HEK293 (cell line): ENCODE measurements at regions not wholly inside any gene's neighbourhood (a gene's known extent, or its start where the extent isn't known, plus 50 kb on each side); places are given as distances from the start of the nearest gene placed in this dataset.

Experiments used
- FEZF1 ChIP-seq: fragments of 450-650 bp; formaldehyde crosslinking; IDR thresholded peaks from 2 replicates; pipeline ENCODE4 v1.5.1; 2016; ENCODE audit warnings: missing biosample characterization, missing genetic modification characterization
- GLI2 ChIP-seq: fragments of 450-650 bp; formaldehyde crosslinking; IDR thresholded peaks from 2 replicates; pipeline ENCODE4; 2017; ENCODE audit warnings: missing biosample characterization, missing genetic modification characterization, low read depth, borderline replicate concordance
- GLI4 ChIP-seq: fragments of 450-650 bp; formaldehyde crosslinking; IDR thresholded peaks from 2 replicates; pipeline ENCODE4 v1.5.1; 2016; ENCODE audit warnings: missing biosample characterization, missing genetic modification characterization
- GLIS2 ChIP-seq: fragments of 450-650 bp; formaldehyde crosslinking; IDR thresholded peaks from 2 replicates; pipeline ENCODE4 v1.5.1; 2016; ENCODE audit warnings: missing biosample characterization, missing genetic modification characterization
- IKZF3 ChIP-seq: fragments of 450-650 bp; IDR thresholded peaks from 2 replicates; pipeline ENCODE4 v1.5.0; 2018; ENCODE audit warnings: missing biosample characterization, mild to moderate bottlenecking, missing genetic modification characterization, moderate library complexity
- MYNN ChIP-seq: fragments of 450-650 bp; formaldehyde crosslinking; IDR thresholded peaks from 2 replicates; pipeline ENCODE4 v1.5.1; 2016; ENCODE audit warnings: missing biosample characterization, missing genetic modification characterization, borderline replicate concordance
- PRDM6 ChIP-seq: fragments of 450-650 bp; formaldehyde crosslinking; IDR thresholded peaks from 2 replicates; pipeline ENCODE4 v1.5.1; 2017; ENCODE audit warnings: missing biosample characterization, missing genetic modification characterization
- TRIM28 ChIP-seq: IDR thresholded peaks from 2 replicates; pipeline ENCODE4 v1.6.1; 2011; ENCODE audit warnings: low read length, control low read depth, borderline replicate concordance
- ZBTB1 ChIP-seq: fragments of 450-650 bp; formaldehyde crosslinking; IDR thresholded peaks from 2 replicates; pipeline ENCODE4 v1.5.1; 2016; ENCODE audit warnings: missing biosample characterization, missing genetic modification characterization
- ZNF133 ChIP-seq: fragments of 450-650 bp; formaldehyde crosslinking; IDR thresholded peaks from 2 replicates; pipeline ENCODE4 v1.5.1; 2016; ENCODE audit warnings: missing biosample characterization, missing genetic modification characterization
- ZNF221 ChIP-seq: fragments of 450-650 bp; formaldehyde crosslinking; IDR thresholded peaks from 2 replicates; pipeline ENCODE4 v1.5.1; 2017; ENCODE audit warnings: missing biosample characterization, missing genetic modification characterization, borderline replicate concordance
- ZNF24 ChIP-seq: fragments of 450-650 bp; formaldehyde crosslinking; IDR thresholded peaks from 2 replicates; pipeline ENCODE4 v1.5.1; 2016; ENCODE audit warnings: missing biosample characterization, missing genetic modification characterization
- ZNF335 ChIP-seq: fragments of 450-650 bp; formaldehyde crosslinking; conservative IDR thresholded peaks from 2 replicates; pipeline ENCODE4 v1.5.1; 2016; ENCODE audit warnings: missing biosample characterization, missing genetic modification characterization
- ZNF341 ChIP-seq: fragments of 450-650 bp; formaldehyde crosslinking; IDR thresholded peaks from 2 replicates; pipeline ENCODE4; 2016; ENCODE audit warnings: low read depth, missing biosample characterization, missing genetic modification characterization
- ZNF350 ChIP-seq: fragments of 450-650 bp; formaldehyde crosslinking; IDR thresholded peaks from 2 replicates; pipeline ENCODE4 v1.5.0; 2017; ENCODE audit warnings: missing biosample characterization, mild to moderate bottlenecking, missing genetic modification characterization
- ZNF366 ChIP-seq: fragments of 450-650 bp; formaldehyde crosslinking; conservative IDR thresholded peaks from 2 replicates; pipeline ENCODE4 v1.5.1; 2016; ENCODE audit warnings: missing biosample characterization, missing genetic modification characterization
- ZNF404 ChIP-seq: fragments of 450-650 bp; formaldehyde crosslinking; IDR thresholded peaks from 2 replicates; pipeline ENCODE4 v1.5.1; 2017; ENCODE audit warnings: missing biosample characterization, missing genetic modification characterization
- ZNF48 ChIP-seq: fragments of 450-650 bp; formaldehyde crosslinking; IDR thresholded peaks from 2 replicates; pipeline ENCODE4 v1.5.1; 2016; ENCODE audit warnings: missing biosample characterization, missing genetic modification characterization
- ZNF521 ChIP-seq: fragments of 450-650 bp; formaldehyde crosslinking; IDR thresholded peaks from 2 replicates; pipeline ENCODE4 v1.5.1; 2017; ENCODE audit warnings: missing biosample characterization, mild to moderate bottlenecking, missing genetic modification characterization
- ZNF544 ChIP-seq: fragments of 450-650 bp; formaldehyde crosslinking; IDR thresholded peaks from 2 replicates; pipeline ENCODE4 v1.5.0; 2017; ENCODE audit warnings: missing biosample characterization, missing genetic modification characterization
- ZNF571 ChIP-seq: fragments of 450-650 bp; formaldehyde crosslinking; IDR thresholded peaks from 2 replicates; pipeline ENCODE4 v1.5.0; 2017; ENCODE audit warnings: missing biosample characterization, missing genetic modification characterization
- ZNF76 ChIP-seq: fragments of 450-650 bp; formaldehyde crosslinking; IDR thresholded peaks from 2 replicates; pipeline ENCODE4; 2016; ENCODE audit warnings: low read depth, missing biosample characterization, missing genetic modification characterization, borderline replicate concordance
- ZNF768 ChIP-seq: fragments of 450-650 bp; formaldehyde crosslinking; IDR thresholded peaks from 2 replicates; pipeline ENCODE4 v1.5.1; 2018; ENCODE audit warnings: missing biosample characterization, mild to moderate bottlenecking, missing genetic modification characterization
- ZNF785 ChIP-seq: fragments of 450-650 bp; formaldehyde crosslinking; IDR thresholded peaks from 2 replicates; pipeline ENCODE4 v1.5.1; 2016; ENCODE audit warnings: missing biosample characterization, missing genetic modification characterization
- ZNF843 ChIP-seq: fragments of 450-650 bp; formaldehyde crosslinking; IDR thresholded peaks from 2 replicates; pipeline ENCODE4 v1.5.1; 2016; ENCODE audit warnings: missing biosample characterization, missing genetic modification characterization
- TF ChIP-seq, protein P1 (sequence below): fragments of 450-650 bp; formaldehyde crosslinking; IDR thresholded peaks from 2 replicates; pipeline ENCODE4 v1.5.1; 2016; ENCODE audit warnings: missing biosample characterization, missing genetic modification characterization, low read depth
- TF ChIP-seq, protein P2 (sequence below): fragments of 450-650 bp; formaldehyde crosslinking; IDR thresholded peaks from 2 replicates; pipeline ENCODE4 v1.5.1; 2016; ENCODE audit warnings: missing biosample characterization, missing genetic modification characterization
- TF ChIP-seq, protein P3 (sequence below): fragments of 450-650 bp; formaldehyde crosslinking; IDR thresholded peaks from 2 replicates; pipeline ENCODE4 v1.5.1; 2016; ENCODE audit warnings: missing biosample characterization, missing genetic modification characterization
- TF ChIP-seq, protein P4 (sequence below): fragments of 450-650 bp; formaldehyde crosslinking; IDR thresholded peaks from 2 replicates; pipeline ENCODE4 v1.5.1; 2016; ENCODE audit warnings: missing biosample characterization, missing genetic modification characterization

- TF ChIP-seq GLIS2: peak; percentile 23; the same call in 1 of the 2 replicates
- no peak for TF ChIP-seq ZNF48 (tag by site-specific recombination)
- TF ChIP-seq ZNF76 (tag by site-specific recombination): no peak
- peak; percentile 85 for TF ChIP-seq ZNF843 (tag by site-specific recombination)
- TF ChIP-seq ZNF341 (tag by site-specific recombination): 0 out of 2 replicates have a peak, but pooled peaks have one; percentile 19
- peak; percentile 71 for TF ChIP-seq ZNF335
- no peak for TF ChIP-seq ZNF544
- TF ChIP-seq TRIM28: peak; percentile 81; the same call in 1 of the 2 replicates
- TF ChIP-seq PRDM6: peak; percentile 83
- TF ChIP-seq, protein P1, sequence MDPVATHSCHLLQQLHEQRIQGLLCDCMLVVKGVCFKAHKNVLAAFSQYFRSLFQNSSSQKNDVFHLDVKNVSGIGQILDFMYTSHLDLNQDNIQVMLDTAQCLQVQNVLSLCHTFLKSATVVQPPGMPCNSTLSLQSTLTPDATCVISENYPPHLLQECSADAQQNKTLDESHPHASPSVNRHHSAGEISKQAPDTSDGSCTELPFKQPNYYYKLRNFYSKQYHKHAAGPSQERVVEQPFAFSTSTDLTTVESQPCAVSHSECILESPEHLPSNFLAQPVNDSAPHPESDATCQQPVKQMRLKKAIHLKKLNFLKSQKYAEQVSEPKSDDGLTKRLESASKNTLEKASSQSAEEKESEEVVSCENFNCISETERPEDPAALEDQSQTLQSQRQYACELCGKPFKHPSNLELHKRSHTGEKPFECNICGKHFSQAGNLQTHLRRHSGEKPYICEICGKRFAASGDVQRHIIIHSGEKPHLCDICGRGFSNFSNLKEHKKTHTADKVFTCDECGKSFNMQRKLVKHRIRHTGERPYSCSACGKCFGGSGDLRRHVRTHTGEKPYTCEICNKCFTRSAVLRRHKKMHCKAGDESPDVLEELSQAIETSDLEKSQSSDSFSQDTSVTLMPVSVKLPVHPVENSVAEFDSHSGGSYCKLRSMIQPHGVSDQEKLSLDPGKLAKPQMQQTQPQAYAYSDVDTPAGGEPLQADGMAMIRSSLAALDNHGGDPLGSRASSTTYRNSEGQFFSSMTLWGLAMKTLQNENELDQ (tag by site-specific recombination): no peak
- TF ChIP-seq, protein P2, sequence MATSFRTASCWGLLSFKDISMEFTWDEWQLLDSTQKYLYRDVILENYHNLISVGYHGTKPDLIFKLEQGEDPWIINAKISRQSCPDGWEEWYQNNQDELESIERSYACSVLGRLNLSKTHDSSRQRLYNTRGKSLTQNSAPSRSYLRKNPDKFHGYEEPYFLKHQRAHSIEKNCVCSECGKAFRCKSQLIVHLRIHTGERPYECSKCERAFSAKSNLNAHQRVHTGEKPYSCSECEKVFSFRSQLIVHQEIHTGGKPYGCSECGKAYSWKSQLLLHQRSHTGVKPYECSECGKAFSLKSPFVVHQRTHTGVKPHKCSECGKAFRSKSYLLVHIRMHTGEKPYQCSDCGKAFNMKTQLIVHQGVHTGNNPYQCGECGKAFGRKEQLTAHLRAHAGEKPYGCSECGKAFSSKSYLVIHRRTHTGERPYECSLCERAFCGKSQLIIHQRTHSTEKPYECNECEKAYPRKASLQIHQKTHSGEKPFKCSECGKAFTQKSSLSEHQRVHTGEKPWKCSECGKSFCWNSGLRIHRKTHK (tag by site-specific recombination): no peak
- no peak for TF ChIP-seq ZNF571 (tag by site-specific recombination)
- 0 out of 2 replicates have a peak, but pooled peaks have one; percentile 41 for TF ChIP-seq MYNN
- TF ChIP-seq, protein P3, sequence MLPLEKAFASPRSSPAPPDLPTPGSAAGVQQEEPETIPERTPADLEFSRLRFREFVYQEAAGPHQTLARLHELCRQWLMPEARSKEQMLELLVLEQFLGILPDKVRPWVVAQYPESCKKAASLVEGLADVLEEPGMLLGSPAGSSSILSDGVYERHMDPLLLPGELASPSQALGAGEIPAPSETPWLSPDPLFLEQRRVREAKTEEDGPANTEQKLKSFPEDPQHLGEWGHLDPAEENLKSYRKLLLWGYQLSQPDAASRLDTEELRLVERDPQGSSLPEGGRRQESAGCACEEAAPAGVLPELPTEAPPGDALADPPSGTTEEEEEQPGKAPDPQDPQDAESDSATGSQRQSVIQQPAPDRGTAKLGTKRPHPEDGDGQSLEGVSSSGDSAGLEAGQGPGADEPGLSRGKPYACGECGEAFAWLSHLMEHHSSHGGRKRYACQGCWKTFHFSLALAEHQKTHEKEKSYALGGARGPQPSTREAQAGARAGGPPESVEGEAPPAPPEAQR: no peak
- peak; percentile 69 for TF ChIP-seq FEZF1 (tag by site-specific recombination)
- no peak for TF ChIP-seq IKZF3 (tag by site-specific recombination)
- TF ChIP-seq ZNF350 (tag by site-specific recombination): no peak
- TF ChIP-seq GLI4 (tag by site-specific recombination): no peak
- TF ChIP-seq, protein P4, sequence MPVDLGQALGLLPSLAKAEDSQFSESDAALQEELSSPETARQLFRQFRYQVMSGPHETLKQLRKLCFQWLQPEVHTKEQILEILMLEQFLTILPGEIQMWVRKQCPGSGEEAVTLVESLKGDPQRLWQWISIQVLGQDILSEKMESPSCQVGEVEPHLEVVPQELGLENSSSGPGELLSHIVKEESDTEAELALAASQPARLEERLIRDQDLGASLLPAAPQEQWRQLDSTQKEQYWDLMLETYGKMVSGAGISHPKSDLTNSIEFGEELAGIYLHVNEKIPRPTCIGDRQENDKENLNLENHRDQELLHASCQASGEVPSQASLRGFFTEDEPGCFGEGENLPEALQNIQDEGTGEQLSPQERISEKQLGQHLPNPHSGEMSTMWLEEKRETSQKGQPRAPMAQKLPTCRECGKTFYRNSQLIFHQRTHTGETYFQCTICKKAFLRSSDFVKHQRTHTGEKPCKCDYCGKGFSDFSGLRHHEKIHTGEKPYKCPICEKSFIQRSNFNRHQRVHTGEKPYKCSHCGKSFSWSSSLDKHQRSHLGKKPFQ (tag by site-specific recombination): no peak
- peak; percentile 77; the same call in 1 of the 2 replicates for TF ChIP-seq GLI2 (tag by site-specific recombination)
- peak; percentile 60; the same call in 1 of the 2 replicates for TF ChIP-seq ZNF24 (tag by site-specific recombination)
- no peak for TF ChIP-seq ZNF768 (tag by site-specific recombination)
- TF ChIP-seq ZNF785 (tag by site-specific recombination): no peak
- no peak; the same call in 1 of the 2 replicates for TF ChIP-seq ZNF366 (tag by site-specific recombination)
- TF ChIP-seq ZNF404 (tag by site-specific recombination): no peak
- no peak for TF ChIP-seq ZNF221
- TF ChIP-seq ZBTB1: no peak
- no peak for TF ChIP-seq ZNF133 (tag by site-specific recombination)
- no peak for TF ChIP-seq ZNF521 (tag by site-specific recombination)
Observed at GRCh38 chrX:149145845-149146285, 359.2 kb downstream of the IDS start (continued).
